H1 (cell line): ENCODE measurements at regions not wholly inside any gene's neighbourhood (a gene's known extent, or its start where the extent isn't known, plus 50 kb on each side); places are given as distances from the start of the nearest gene placed in this dataset.

Source experiments
- CHD2 ChIP-seq: IDR thresholded peaks from 2 replicates; pipeline ENCODE4 v1.6.1; 2012; ENCODE audit warnings: low read length, improper control_type of control experiment
- FOSL1 ChIP-seq: IDR thresholded peaks from 2 replicates; pipeline ENCODE4 v1.6.1; 2011; ENCODE audit warnings: mild to moderate bottlenecking, low read depth, low read length, moderate library complexity; ENCODE audit not compliant: insufficient read depth
- RXRA ChIP-seq: IDR thresholded peaks from 2 replicates; pipeline ENCODE4 v1.6.1; 2011; ENCODE audit warnings: low read depth, mild to moderate bottlenecking, low read length, moderate library complexity; ENCODE audit not compliant: insufficient read depth
- SIRT6 ChIP-seq: IDR thresholded peaks from one replicate; pipeline ENCODE4 v1.7.1; 2012; ENCODE audit warnings: low read length, inconsistent platforms

GRCh38 chr2:237254369-237254861, 159.5 kb downstream of the COL6A3 start (continued):
- TF ChIP-seq FOSL1 (no peak), CHD2 (no peak), SIRT6 (no peak), RXRA (no peak)
